OCI-LY7 (cell line): ENCODE measurements at regions not wholly inside any gene's neighbourhood (a gene's known extent, or its start where the extent isn't known, plus 50 kb on each side); places are given as distances from the start of the nearest gene placed in this dataset.

Source experiments
- EZH2phosphoT487 ChIP-seq: fragments of 200-600 bp; sonication (generic); IDR thresholded peaks from 2 replicates; pipeline ENCODE4 v1.6.1; 2018; ENCODE audit warnings: low read depth, borderline replicate concordance, mild to moderate bottlenecking, mixed run types, antibody characterized with exemption, low read length, moderate library complexity, mixed read lengths
- TF ChIP-seq, protein P1 (sequence below): fragments of 200-600 bp; sonication (generic); conservative IDR thresholded peaks from 2 replicates; pipeline ENCODE4 v1.5.1; 2014; ENCODE audit warnings: mild to moderate bottlenecking, antibody characterized with exemption, low read length, moderate library complexity, mixed read lengths

DNA sequence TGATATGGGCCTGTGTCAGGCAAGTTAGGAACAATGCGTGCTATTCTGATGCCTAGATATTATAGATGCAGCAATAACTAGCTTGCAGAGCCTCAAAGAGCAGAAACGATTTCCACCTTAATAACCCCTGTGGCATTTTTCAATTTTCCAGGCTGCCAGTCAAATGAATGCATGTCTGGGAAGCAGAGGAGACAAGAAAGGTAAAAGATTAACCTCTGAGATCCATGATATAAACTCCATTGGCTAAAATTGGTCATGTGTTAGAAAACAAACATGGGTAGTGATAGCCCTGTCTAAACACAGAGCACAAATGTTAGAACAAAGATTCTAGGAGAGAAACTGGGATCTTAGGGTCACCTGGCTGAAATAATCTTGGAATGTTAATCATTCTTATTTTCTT lies 811.1 kb downstream of the DIAPH3 start:
- TF ChIP-seq, protein P1, sequence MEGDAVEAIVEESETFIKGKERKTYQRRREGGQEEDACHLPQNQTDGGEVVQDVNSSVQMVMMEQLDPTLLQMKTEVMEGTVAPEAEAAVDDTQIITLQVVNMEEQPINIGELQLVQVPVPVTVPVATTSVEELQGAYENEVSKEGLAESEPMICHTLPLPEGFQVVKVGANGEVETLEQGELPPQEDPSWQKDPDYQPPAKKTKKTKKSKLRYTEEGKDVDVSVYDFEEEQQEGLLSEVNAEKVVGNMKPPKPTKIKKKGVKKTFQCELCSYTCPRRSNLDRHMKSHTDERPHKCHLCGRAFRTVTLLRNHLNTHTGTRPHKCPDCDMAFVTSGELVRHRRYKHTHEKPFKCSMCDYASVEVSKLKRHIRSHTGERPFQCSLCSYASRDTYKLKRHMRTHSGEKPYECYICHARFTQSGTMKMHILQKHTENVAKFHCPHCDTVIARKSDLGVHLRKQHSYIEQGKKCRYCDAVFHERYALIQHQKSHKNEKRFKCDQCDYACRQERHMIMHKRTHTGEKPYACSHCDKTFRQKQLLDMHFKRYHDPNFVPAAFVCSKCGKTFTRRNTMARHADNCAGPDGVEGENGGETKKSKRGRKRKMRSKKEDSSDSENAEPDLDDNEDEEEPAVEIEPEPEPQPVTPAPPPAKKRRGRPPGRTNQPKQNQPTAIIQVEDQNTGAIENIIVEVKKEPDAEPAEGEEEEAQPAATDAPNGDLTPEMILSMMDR: no peak
- TF ChIP-seq EZH2phosphoT487: no peak
